SH-SY5Y (cell line): ENCODE measurements at regions not wholly inside any gene's neighbourhood (a gene's known extent, or its start where the extent isn't known, plus 50 kb on each side); places are given as distances from the start of the nearest gene placed in this dataset.

Experiments used
- GATA2 ChIP-seq: IDR thresholded peaks from 2 replicates; pipeline ENCODE4 v1.6.1; 2011; ENCODE audit warnings: mild to moderate bottlenecking, low read depth, low read length
- GATA3 ChIP-seq: IDR thresholded peaks from 2 replicates; pipeline ENCODE4 v1.6.1; 2011; ENCODE audit warnings: low read depth, mild to moderate bottlenecking, low read length, moderate library complexity

GRCh38 chr3:72359743-72360142 is 488.5 kb downstream of the SHQ1 start:
- TF ChIP-seq GATA2 (no peak), GATA3 (no peak)

- TF ChIP-seq GATA2, result no peak
- no peak for TF ChIP-seq GATA3
Measured at GRCh38 chr3:72355168-72355567, 493.1 kb downstream of the SHQ1 start.

GRCh38 chr3:72354486-72354885 is 493.8 kb downstream of the SHQ1 start:
- TF ChIP-seq GATA2 (no peak), GATA3 (no peak)

- TF ChIP-seq GATA2, result no peak
- TF ChIP-seq GATA3, result no peak
Measured at GRCh38 chr3:72353236-72354128, 494.8 kb downstream of the SHQ1 start.

GRCh38 chr3:72352176-72352575 is 496.1 kb downstream of the SHQ1 start:
- no peak for TF ChIP-seq GATA2
- TF ChIP-seq GATA3, result no peak

GRCh38 chr3:72351536-72351935 is 496.7 kb downstream of the SHQ1 start:
- TF ChIP-seq GATA2, result no peak

- TF ChIP-seq GATA3, result no peak
- TF ChIP-seq GATA2, result no peak
Measured at GRCh38 chr3:72350761-72351505, 497.3 kb downstream of the SHQ1 start.

GRCh38 chr3:72348357-72348756 is 499.9 kb downstream of the SHQ1 start:
- TF ChIP-seq GATA2, result no peak
- TF ChIP-seq GATA3, result no peak

- TF ChIP-seq GATA3, result no peak
- TF ChIP-seq GATA2, result no peak
Measured at GRCh38 chr3:72347819-72348319, 500.4 kb downstream of the SHQ1 start.

GRCh38 chr3:72346526-72346926 is 501.7 kb downstream of the SHQ1 start:
- TF ChIP-seq GATA3 (no peak), GATA2 (no peak)

GRCh38 chr3:72345980-72346379 is 502.3 kb downstream of the SHQ1 start:
- TF ChIP-seq GATA3 (no peak), GATA2 (no peak)

GRCh38 chr3:72345237-72345878 is 502.9 kb downstream of the SHQ1 start:
- TF ChIP-seq GATA3 (no peak), GATA2 (peak; percentile 41; the same call in 1 of the 2 replicates)

GRCh38 chr3:72344647-72345046 is 503.6 kb downstream of the SHQ1 start:
- TF ChIP-seq GATA2 (no peak), GATA3 (no peak)

- TF ChIP-seq GATA2, result no peak
- no peak for TF ChIP-seq GATA3
Measured at GRCh38 chr3:72344236-72344635, 504.0 kb downstream of the SHQ1 start.
